ENCODE measurements at regions not wholly inside any gene's neighbourhood (a gene's known extent, or its start where the extent isn't known, plus 50 kb on each side); places are given as distances from the start of the nearest gene placed in this dataset.

DNA sequence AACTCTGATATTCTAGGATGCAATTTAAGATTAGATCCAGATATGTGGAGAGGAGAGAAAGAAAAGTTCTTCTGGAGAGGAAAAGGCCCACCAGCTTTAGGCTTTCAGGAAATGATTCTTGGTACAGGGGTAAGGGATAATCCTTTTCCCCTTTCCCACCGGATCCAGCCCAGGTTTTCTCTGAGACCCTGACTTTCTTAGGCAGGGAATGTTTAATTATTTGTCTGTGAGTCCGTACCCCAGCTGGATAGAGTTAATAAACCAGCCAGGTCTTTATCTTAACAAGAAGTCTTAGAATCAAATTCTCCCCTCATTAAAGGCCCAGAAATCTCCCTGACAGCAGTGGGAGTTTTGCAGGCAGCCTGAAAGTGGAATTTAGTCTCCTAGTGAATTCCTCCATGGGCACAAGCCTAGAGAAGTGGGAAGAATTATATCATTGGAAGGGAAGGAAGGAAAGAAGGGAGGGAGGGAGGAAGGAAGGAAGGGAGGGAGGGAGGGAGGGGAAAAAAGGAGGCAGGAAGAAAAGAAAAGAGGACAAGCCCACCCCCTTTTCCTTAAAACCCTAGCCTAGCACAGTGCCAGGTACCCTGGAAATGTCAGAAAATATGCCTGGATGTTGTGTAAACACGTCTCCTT, 189.0 kb downstream of the PLPP3 start:
- DNase-seq: no peak

DNA sequence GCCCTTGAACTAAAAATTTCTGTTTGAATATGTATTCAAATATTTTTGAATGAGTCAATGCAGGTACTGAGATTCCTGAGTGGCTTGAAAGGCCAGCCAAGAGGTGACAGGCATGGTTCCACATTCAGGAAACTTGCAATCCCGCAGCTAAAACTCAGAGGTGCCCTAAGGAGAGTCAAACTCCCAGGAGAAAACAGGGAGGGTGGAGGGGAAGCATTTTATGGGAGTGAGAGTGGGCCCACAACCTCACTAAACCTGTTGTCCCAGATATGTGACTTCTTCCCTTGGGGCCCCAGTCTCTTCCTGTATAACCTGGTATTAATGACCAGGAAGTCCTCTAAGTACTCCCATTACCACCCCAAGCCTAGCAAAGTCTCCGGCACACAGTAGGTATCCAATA, 189.6 kb downstream of the PLPP3 start:
- no peak for DNase-seq

DNA sequence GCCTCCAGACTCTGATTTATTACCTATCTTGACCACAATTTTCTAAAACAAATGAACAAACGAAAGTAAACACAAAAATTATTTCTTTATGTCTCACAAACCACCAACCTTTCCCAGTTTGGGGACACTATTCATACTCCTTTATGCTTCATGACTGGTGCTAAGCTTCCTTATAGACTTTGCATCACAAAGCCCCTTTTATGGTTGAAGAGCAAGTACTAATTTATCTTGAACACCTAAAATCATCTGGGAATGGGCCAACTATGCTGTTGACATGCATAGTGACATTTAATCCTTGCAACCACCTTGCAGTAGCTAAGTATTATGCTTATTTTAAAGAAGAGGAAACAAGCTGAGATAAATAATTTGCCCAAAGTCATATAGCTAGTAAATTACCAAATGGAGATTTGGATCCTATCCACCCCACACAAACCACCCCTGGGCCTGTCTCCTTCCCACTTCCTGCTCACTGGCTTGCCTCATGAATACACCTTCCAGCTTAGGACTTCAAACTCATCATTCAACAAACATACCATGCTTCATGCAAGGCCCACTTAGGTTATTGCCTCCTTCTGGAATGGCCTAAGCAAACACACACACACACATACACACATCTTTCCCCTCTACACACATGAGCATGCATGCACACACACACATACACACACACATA, 192.2 kb downstream of the PLPP3 start:
- no peak for DNase-seq

DNA sequence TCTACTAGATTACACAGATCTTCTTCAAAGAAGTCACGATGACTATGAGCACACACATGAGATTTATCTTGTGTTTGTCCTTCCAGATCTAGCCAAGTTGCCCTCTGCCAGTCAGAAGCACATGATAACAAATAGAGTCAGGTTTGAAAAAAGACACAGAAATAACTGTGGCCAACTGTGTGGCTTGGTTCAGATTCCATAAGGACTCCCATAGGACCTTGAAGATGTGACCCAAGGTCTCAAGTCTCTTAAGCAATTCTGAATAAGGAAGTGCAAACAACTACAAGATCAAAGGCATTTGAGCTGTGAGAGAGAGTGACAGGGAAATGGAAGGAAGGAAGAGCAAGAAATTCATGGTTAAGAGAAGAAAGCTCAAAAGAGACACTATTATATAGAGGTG, 194.0 kb downstream of the PLPP3 start:
- DNase-seq: no peak

DNA sequence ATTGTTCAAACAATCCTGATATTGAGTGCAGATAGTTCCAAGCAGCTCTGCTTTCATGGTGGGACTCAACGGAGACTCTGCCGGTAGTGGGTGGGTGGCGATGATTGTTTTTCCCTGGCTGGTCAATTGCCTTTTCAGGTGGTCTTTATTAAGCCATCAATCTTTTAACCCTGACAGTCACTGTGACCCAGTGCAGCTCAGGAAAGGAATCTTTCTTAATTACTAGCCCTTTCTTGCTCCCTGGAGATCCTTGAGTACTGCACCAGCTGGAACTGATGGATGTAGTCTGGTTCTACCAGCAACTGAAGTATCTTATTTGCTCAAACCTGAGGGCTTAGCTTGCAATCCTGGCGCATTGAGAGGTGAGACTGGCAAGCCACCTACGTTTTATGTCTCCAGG, 196.4 kb downstream of the PLPP3 start:
- no peak for DNase-seq

DNA sequence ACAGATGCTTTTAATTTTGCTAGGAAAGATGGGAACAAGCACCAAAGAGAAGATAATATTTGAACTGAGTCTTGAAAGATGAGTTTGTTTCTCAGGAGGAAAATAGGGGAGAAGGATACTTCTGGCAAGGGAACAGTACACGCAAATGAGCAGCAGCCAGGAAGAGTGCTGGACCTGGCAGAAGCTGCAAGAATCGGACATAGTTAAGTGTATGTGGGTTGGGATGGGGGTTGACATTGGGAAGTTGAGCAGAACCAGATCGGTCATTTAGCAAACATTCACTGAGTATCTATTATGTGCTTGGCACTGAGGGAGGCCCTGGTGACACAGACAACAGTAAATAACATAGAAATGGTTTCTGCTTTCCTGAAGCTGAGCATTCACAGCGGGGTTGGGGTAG, 198.8 kb downstream of the PLPP3 start:
- DNase-seq: no peak

DNA sequence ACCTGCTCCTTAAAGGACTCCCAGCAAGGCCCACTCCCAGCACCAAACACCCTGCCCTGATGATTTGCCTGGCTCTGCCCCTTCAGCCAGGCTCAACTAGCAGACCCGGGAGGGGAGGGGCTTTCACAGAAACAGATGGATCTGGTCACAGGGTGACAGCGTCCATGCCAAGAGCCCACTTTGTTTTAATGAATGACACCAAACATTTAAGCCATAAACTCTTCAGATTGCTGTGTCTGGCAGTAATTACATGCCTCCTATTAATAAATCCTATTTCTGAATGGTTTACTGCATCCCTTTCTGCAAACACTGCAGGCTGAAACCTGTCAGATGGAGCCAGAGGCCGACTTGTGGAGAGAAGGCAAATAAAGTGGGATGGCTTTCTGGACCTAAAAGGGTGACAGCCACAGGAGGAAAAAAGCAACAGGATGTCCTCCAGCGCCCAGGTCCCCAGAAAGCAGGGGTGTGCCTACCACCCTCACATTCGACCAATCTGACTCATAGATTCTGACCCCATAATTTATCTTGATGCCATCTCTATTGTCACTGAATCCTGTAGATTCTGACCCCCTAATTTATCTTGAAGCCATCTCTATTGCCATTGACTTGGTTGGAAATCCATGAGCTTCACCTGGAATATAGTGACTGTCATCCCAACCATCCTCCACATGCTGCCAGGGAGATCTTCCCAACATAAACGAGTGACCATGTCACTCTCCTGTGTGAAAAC, 200.9 kb downstream of the PLPP3 start:
- no peak for DNase-seq

DNA sequence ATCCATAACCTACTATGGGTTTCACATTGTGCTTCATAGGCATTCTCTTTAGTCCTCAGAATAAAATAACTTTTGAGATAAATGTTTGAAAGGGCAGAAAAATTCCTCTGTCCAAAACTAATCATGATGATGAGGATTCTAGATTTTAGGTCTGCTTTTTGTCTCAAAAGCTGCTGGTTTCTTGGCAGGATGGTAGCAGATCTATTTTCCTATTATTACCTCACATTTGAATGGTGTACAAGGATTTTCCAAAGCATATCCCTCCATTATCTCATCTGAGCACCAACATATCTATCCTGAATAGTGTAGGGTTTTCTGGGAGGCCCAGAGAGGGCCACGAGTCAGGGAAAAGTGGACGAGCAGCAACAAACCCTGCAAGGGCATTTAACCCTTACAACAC, 201.9 kb downstream of the PLPP3 start:
- no peak for DNase-seq

DNA sequence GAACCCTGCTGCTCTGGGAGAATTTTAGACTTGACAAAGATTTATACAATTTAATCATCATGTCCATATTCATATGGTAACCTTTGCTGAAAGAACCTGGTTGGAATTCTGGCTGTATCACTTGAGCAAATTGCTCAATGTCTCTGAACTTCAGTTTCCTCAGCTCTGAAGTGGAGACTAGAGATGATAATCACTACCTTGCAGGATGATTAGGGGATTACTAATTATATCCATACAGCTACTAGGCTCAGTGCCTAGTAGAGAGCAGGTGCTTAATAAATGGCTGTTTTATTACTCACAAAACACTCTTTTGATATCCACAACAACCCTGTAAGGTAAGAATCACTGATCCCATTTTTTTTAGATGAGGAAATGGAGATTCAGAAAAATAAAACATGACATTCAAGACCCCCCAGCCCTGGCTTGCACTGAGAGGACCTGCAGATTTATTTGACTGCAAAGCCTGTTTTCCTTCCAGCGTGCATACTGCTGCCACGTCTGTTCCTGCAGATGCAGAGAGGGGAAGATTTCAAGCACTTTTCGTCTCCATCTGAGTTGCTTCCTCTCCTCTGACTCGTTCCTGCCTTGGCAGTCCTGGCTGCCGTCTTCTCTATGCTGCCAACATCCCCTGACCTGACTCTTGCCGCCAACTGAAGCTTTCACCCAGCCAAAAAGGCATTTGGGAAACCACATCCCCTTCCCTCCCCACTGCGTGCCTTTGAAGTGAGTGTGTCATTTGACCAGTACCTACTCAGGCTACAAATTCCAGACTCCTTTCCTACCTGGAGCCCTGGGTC, 203.0 kb downstream of the PLPP3 start:
- DNase-seq: no peak

DNA sequence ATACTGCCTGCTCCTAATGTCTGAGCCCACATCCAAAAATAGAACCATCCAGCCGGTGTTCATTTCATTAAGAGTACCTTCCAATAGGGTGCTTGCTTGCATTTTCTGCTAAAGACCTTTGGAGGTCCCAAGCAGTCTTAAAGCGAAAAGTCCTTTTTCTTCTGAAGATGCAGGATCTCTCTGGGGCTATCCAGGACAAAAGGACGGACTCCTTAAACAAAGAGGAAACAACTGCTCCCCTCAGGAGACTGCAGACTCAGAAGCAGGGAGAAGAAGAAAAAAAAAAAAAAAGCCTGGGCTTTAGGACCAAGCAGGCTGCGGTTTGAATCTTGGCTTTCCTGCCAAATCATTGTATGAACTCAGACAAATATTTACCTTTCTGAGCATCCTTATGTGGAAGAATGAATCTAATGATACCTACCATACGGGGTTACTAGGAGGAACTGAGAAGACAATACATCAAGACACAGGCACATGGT, 204.0 kb downstream of the PLPP3 start:
- no peak for DNase-seq

DNA sequence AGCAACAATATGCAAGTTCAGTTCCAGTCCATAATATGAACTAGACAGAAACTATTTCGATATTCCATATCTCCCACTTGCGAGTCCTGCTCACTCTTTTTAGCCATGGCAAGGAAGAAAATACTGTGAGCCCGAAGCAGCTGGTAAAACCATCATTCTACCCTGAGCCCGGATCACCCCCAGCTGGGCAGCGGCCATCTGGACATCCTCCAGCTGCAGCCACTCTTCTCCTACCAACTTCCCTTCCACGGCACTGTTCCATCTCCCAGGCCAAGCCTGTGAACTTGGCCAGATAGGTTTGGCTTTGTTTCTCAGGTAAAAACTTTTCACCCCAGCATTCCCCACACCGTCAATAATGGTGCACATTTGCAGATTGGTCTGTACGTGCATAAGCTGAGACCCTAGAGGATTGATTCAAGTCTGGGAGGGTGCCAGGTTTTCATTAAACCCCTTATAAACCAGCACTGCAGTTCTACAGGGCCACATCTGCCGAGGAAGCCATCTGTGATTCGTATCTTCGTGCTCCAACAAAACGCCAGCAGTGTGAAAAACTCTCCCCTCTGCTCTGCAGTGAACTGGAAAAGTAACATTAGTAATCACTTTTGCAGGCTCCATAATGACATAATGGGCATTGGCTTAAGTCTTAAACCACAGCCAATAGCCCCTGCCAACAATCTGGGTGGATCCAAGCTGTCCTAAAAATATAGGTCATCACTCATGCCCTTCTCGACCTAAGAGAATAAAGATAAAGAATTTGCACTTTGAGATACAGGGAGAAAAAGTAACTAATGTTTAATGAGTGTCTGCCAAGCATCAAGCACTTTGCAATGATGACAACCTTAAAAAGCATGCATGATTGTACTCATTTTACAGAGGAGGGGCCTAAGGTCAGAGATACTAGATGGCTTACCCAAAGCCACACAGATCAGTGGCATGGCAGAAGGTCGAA, 205.1 kb downstream of the PLPP3 start:
- DNase-seq: no peak

DNA sequence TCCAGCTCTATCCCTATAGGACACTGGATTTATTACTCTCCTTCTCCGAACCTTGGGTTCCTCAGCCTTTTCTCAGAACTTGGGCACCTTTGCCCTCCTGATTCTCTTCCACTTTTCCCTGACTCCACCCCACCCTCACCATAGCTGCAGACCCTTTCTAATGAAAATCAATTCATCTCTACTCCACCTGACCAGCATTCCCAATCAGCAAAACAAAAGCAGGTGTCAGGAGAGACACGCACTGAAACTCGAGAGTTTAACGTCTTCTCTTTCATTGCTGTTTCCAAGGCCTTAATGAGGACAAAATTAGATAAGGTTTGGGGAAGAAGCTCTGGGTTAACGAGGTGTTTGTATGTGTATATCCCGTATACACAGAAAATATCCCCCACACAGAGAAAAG, 208.8 kb downstream of the PLPP3 start:
- DNase-seq: no peak

DNA sequence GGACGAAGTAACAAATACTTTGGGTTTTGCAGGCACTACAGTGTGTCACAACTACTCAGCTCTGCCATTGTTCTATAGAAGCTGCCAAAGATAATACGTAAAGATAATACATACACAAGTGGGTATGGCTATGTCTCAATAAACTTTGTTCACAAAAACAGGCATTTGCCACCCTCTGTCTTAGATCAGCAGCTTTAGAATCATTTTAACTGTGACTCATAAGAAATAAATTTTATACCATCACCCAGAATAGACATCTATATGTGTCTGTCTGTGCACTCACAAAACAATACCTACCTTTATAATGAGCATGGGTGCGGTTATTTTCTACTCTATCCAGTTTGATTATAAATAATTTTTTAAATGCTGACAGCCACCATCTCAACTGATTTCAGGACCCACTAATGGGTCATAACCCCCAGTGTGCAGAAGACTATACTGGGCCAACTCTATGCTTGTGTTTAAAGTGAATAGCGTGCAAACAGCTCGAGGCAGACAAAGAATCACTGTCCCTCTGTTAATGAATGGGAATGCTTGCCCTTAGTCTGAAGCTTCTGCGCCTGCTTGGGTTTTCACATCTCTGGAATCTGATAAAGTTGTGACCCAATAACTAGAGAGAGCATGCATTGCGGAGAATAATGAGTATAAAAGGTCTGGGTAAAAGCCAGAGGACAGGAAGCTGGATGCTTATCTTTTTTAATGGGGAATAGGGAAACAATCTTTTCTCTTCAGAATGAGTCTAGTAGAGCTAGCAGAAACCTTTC, 216.2 kb downstream of the PLPP3 start:
- no peak for DNase-seq

DNA sequence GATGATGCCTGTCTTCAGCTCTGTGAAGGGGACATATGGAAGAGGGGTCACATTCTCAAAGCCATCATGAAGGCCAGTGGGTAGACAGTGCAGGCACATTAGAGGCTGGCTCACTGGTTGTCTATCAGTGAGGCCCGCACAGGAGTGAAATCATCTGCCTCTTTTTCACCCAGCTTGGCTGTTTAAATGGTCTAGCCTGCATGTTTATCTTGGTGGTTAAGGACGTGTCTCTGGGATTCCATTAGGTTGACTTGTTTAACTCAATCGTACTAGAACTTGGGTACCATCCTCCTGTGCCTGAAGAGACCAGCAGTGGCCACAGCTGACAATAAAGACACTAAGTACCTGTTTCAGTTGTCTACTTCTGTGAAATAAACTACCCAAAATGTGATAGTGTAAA, 219.3 kb downstream of the PLPP3 start:
- DNase-seq: no peak

DNA sequence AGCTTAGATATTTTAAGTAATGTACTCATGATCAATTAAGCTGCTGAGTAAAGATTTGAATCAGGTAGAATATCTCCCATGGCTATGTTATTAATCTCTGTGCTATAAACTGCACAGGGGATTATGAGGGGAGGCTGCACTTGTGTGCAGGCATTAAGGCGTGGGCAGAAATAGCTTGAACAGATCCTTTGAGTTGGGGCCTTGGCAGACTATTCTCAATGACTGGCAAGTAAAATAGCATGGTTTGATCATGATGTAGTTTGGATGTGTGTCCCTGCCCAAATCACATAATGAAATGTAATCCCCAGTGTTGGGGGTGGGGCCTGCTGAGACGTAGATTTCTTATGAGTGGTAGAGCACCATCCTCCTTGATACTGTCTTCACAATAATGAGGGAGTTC, 220.3 kb downstream of the PLPP3 start:
- no peak for DNase-seq

DNA sequence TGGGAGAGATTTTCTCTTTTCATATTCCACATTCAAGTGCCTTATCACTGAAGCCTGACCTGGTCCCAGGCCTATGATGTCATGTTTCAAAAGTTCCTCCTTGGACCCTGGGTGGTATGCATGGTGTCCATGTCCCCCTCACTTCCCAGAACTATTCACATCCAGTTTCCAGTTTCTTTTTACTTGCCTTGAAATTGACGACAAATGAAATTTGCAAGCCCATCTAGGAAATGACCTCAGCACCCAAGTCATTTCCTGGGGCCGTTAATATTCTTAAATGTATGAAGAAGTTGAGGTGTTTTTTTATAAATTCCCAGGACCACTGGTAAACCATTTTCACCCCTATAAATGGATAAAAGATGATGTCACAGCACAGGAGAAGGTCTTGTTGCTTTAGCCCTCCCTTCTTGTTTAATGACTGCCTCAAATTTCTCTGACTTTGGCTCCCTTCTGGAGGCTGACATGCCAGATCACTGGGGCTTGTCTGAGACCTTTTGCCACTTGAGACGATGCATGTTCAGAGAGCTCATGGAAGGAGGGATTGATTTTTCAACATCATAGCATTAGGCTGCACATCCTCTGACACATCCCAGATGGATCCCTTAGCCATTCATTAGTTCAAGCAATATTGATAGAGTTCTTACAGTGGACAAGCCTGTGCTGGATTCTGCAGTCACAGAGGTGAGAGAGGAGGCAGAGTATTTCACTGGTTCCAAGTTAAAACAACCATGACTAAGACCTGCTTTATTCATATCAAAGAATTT, 221.3 kb downstream of the PLPP3 start:
- no peak for DNase-seq

DNA sequence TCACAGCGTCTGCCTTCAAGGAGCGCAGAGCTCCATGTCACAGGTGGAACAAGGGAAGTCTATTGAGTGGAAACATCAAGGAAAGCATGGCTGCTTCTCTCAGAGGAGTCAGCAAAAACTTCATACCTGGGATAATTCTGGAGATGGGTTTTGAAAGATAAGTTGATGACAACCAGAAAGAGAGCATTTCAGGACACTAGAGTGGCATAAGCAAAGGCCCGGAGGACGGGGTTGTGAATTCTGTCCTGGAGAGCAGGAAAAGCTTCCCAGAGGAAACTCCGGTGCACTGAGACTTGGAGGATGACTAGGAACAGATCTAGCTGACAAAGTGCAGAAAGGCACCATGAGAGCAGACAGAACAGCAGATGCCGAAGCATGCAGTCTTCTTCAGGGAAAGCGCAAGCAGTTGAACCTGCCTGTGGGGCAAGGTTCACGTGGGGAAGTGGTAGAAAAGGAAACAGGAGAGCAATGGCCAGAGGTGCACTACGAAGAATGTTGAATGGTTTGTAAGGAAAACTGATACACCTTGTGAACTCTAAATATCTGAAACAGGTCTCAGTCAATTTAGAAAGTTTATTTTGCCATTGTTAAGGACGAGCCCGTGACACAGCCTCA, 222.9 kb downstream of the PLPP3 start:
- DNase-seq: no peak

DNA sequence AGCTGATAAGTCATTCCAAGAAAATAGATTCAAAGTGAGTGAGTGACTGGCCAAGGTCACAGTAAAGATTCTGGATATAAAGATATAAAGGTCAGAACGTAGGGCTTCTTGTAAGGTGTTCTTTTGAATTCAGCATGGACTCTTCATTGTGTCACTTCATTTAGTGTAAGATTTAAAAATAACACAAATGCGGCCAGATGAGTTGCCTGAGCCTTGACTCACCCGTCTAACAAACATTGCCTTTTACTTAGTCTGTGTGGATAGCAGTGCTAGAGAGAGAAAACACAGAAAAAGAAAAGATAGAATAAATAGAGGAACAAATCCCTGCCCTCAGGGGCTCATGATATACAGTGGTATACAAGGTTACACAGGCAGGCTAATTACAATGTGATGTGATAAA, 223.4 kb downstream of the PLPP3 start:
- no peak for DNase-seq

DNA sequence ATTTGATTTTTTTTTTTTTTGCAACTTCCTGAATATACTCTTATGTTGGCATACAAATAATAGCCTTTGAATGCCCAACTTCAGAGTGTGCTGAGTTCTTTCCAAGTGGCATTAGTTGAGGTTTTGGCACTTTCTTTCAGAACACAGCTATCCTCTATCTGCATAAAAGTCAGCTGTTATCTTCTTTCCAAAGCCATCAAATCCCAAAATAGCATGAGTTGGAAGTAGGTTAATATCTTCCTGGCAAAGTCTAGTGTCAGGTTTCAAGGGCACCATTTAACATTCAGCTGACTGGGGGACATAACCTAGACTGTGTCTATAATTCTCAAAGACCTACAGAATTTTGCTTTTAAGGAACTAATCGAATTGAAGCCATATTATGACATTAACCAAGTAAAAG, 223.9 kb downstream of the PLPP3 start:
- no peak for DNase-seq

DNA sequence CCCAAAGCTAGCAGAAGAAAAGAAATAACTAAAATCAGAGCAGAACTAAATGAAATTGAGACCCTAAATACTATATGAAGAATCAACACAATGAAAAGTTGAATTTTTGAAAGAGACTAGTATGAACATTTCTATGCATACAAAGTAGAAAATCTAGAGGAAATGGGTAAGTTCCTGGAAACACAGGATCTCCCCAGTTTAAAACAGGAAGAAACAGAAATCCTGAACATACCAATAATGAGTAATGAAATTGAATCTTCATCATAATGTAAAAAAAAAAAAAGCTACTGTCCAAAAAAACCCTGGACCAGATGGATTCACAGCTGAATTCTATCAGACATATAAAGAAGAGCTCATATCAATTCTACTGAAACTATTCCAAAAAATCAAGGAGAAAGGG, 233.5 kb downstream of the PLPP3 start:
- no peak for DNase-seq

Measured in NCI-H1930 (cell line).